ENCODE measurements at regions not wholly inside any gene's neighbourhood (a gene's known extent, or its start where the extent isn't known, plus 50 kb on each side); places are given as distances from the start of the nearest gene placed in this dataset.

- Histone ChIP-seq H3K4me1 (peaks cover 6% of the 10 kb centered on the region; the same call in 1 of the 2 replicates), H3K36me3 (no peaks in the 10 kb centered on the region), H3K27ac (no peak overlapping the region), H3K4me2 (no peak overlapping the region), H4K20me1 (no peaks in the 10 kb centered on the region), H3K9me3 (peaks cover 22% of the 10 kb centered on the region), H3K9ac (no peak overlapping the region), H3K4me3 (no peak overlapping the region), H3K27me3 (no peaks in the 10 kb centered on the region)
- TF ChIP-seq Cebpa-rat (IDR thresholded peaks at IDR 0.05) = no peak
Measured at GRCh38 chr16:54846766-54847165, 83.9 kb upstream of the IRX5 start.

- peaks cover 27% of the 10 kb centered on the region for H3K9me3 ChIP-seq
- H3K4me2 ChIP-seq = no peak overlapping the region
- no peak overlapping the region for H3K9ac ChIP-seq
- H4K20me1 ChIP-seq = no peaks in the 10 kb centered on the region
- H3K27me3 ChIP-seq = no peaks in the 10 kb centered on the region
- peaks cover 2% of the 10 kb centered on the region; the same call in 1 of the 2 replicates for H3K4me1 ChIP-seq
- H3K36me3 ChIP-seq = no peaks in the 10 kb centered on the region
- no peak overlapping the region for H3K4me3 ChIP-seq
- H3K27ac ChIP-seq = no peak overlapping the region
- no peak for TF ChIP-seq Cebpa-rat (IDR thresholded peaks at IDR 0.05)
Measured at GRCh38 chr16:54843424-54843750, 87.3 kb upstream of the IRX5 start.

GRCh38 chr16:54842743-54843423, 87.8 kb upstream of the IRX5 start:
- no peaks in the 10 kb centered on the region for H3K27me3 ChIP-seq

GRCh38 chr16:54829691-54830090, 101.0 kb upstream of the IRX5 start:
- no peak overlapping the region for H3K4me3 ChIP-seq
- H3K9ac ChIP-seq = no peak overlapping the region
- TF ChIP-seq Cebpa-rat (IDR thresholded peaks at IDR 0.05) = no peak

More at GRCh38 chr16:54842743-54843423, 87.8 kb upstream of the IRX5 start:
- H3K36me3 ChIP-seq = no peaks in the 10 kb centered on the region
- H3K4me2 ChIP-seq = no peak overlapping the region
- H3K4me1 ChIP-seq = no peaks in the 10 kb centered on the region
- H3K9ac ChIP-seq = no peak overlapping the region
- no peak for TF ChIP-seq Cebpa-rat (IDR thresholded peaks at IDR 0.05)
- H4K20me1 ChIP-seq = no peaks in the 10 kb centered on the region
- no peak overlapping the region for H3K4me3 ChIP-seq
- no peak overlapping the region for H3K27ac ChIP-seq
- peaks cover 27% of the 10 kb centered on the region for H3K9me3 ChIP-seq

GRCh38 chr16:54822892-54823291, 107.8 kb upstream of the IRX5 start:
- Histone ChIP-seq H3K27me3 (no peaks in the 10 kb centered on the region), H3K27ac (no peak overlapping the region), H3K4me1 (no peaks in the 10 kb centered on the region), H3K4me3 (no peak overlapping the region), H3K36me3 (no peaks in the 10 kb centered on the region), H3K9ac (no peak overlapping the region), H3K9me3 (no peaks in the 10 kb centered on the region; the same call in 1 of the 2 replicates), H4K20me1 (no peaks in the 10 kb centered on the region), H3K4me2 (no peak overlapping the region)
- TF ChIP-seq Cebpa-rat (IDR thresholded peaks at IDR 0.05) = no peak

More at GRCh38 chr16:54829691-54830090, 101.0 kb upstream of the IRX5 start:
- H3K27ac ChIP-seq = no peak overlapping the region
- no peaks in the 10 kb centered on the region for H4K20me1 ChIP-seq
- peaks cover 25% of the 10 kb centered on the region for H3K9me3 ChIP-seq
- H3K27me3 ChIP-seq = no peaks in the 10 kb centered on the region
- H3K36me3 ChIP-seq = no peaks in the 10 kb centered on the region
- no peaks in the 10 kb centered on the region for H3K4me1 ChIP-seq
- no peak overlapping the region for H3K4me2 ChIP-seq

GRCh38 chr16:54822492-54822891, 108.2 kb upstream of the IRX5 start:
- H3K36me3 ChIP-seq = no peaks in the 10 kb centered on the region
- TF ChIP-seq Cebpa-rat (IDR thresholded peaks at IDR 0.05) = no peak
- H3K4me1 ChIP-seq = no peaks in the 10 kb centered on the region

GRCh38 chr16:54821731-54822130, 108.9 kb upstream of the IRX5 start:
- Histone ChIP-seq H3K27ac (no peak overlapping the region), H3K36me3 (no peaks in the 10 kb centered on the region), H3K4me3 (no peak overlapping the region), H3K4me1 (no peaks in the 10 kb centered on the region), H3K9ac (no peak overlapping the region), H3K27me3 (no peaks in the 10 kb centered on the region), H3K9me3 (no peaks in the 10 kb centered on the region; the same call in 1 of the 2 replicates), H3K4me2 (no peak overlapping the region), H4K20me1 (no peaks in the 10 kb centered on the region)
- no peak for TF ChIP-seq Cebpa-rat (IDR thresholded peaks at IDR 0.05)

More at GRCh38 chr16:54822492-54822891, 108.2 kb upstream of the IRX5 start:
- no peaks in the 10 kb centered on the region; the same call in 1 of the 2 replicates for H3K9me3 ChIP-seq
- H3K9ac ChIP-seq = no peak overlapping the region
- no peak overlapping the region for H3K27ac ChIP-seq
- no peaks in the 10 kb centered on the region for H4K20me1 ChIP-seq
- H3K4me2 ChIP-seq = no peak overlapping the region
- H3K27me3 ChIP-seq = no peaks in the 10 kb centered on the region
- H3K4me3 ChIP-seq = no peak overlapping the region

- no peak overlapping the region for H3K9ac ChIP-seq
- H3K4me2 ChIP-seq = no peak overlapping the region
- H3K4me3 ChIP-seq = no peak overlapping the region
- no peak overlapping the region for H3K27ac ChIP-seq
- H3K27me3 ChIP-seq = no peaks in the 10 kb centered on the region
- H3K9me3 ChIP-seq = no peaks in the 10 kb centered on the region; the same call in 1 of the 2 replicates
- H3K36me3 ChIP-seq = no peaks in the 10 kb centered on the region
- no peaks in the 10 kb centered on the region for H3K4me1 ChIP-seq
- TF ChIP-seq Cebpa-rat (IDR thresholded peaks at IDR 0.05) = no peak
- H4K20me1 ChIP-seq = no peaks in the 10 kb centered on the region
Measured at GRCh38 chr16:54817940-54818574, 112.6 kb upstream of the IRX5 start.

GRCh38 chr16:54817432-54817831, 113.2 kb upstream of the IRX5 start:
- Histone ChIP-seq H3K27me3 (no peaks in the 10 kb centered on the region), H3K9ac (no peak overlapping the region), H3K4me2 (no peak overlapping the region), H4K20me1 (no peaks in the 10 kb centered on the region), H3K4me3 (no peak overlapping the region), H3K36me3 (no peaks in the 10 kb centered on the region), H3K4me1 (no peaks in the 10 kb centered on the region), H3K9me3 (no peaks in the 10 kb centered on the region; the same call in 1 of the 2 replicates), H3K27ac (no peak overlapping the region)
- TF ChIP-seq Cebpa-rat (IDR thresholded peaks at IDR 0.05) = no peak

GRCh38 chr16:54816471-54816870, 114.2 kb upstream of the IRX5 start:
- H3K27ac ChIP-seq = no peak overlapping the region
- H3K27me3 ChIP-seq = no peaks in the 10 kb centered on the region
- H4K20me1 ChIP-seq = no peaks in the 10 kb centered on the region
- no peaks in the 10 kb centered on the region for H3K4me1 ChIP-seq
- no peak overlapping the region for H3K4me2 ChIP-seq
- no peak overlapping the region for H3K4me3 ChIP-seq
- no peaks in the 10 kb centered on the region; the same call in 1 of the 2 replicates for H3K9me3 ChIP-seq
- H3K36me3 ChIP-seq = no peaks in the 10 kb centered on the region
- no peak overlapping the region for H3K9ac ChIP-seq
- no peak for TF ChIP-seq Cebpa-rat (IDR thresholded peaks at IDR 0.05)

Data from BLaER1 (cell line).